ENCODE measurements at regions not wholly inside any gene's neighbourhood (a gene's known extent, or its start where the extent isn't known, plus 50 kb on each side); places are given as distances from the start of the nearest gene placed in this dataset.

- no peak overlapping the region for H3K4me3 ChIP-seq
- no peaks in the 10 kb centered on the region for H3K4me1 ChIP-seq (replicated peaks)
- DNase-seq (ENCODE audit: low spot score), result no peak
- intact Hi-C loops (cut with DNase I), result no loop called here
- 77% methylated on average over 5 of the region's 5 CpGs for WGBS
- TF ChIP-seq POLR2AphosphoS5 (IDR thresholded peaks at IDR 0.05), result no peak
- TF ChIP-seq POLR2A (IDR thresholded peaks at IDR 0.05), result no peak
- TF ChIP-seq, protein P1, sequence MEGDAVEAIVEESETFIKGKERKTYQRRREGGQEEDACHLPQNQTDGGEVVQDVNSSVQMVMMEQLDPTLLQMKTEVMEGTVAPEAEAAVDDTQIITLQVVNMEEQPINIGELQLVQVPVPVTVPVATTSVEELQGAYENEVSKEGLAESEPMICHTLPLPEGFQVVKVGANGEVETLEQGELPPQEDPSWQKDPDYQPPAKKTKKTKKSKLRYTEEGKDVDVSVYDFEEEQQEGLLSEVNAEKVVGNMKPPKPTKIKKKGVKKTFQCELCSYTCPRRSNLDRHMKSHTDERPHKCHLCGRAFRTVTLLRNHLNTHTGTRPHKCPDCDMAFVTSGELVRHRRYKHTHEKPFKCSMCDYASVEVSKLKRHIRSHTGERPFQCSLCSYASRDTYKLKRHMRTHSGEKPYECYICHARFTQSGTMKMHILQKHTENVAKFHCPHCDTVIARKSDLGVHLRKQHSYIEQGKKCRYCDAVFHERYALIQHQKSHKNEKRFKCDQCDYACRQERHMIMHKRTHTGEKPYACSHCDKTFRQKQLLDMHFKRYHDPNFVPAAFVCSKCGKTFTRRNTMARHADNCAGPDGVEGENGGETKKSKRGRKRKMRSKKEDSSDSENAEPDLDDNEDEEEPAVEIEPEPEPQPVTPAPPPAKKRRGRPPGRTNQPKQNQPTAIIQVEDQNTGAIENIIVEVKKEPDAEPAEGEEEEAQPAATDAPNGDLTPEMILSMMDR (IDR thresholded peaks at IDR 0.05), result no peak
- H3K9me3 ChIP-seq, result no peaks in the 10 kb centered on the region
- H3K27ac ChIP-seq, result no peak overlapping the region
- no peaks in the 10 kb centered on the region for H3K27me3 ChIP-seq (replicated peaks; ENCODE audit: insufficient read depth)
- H3K36me3 ChIP-seq, result no peaks in the 10 kb centered on the region
These were observed 677.8 kb upstream of the ROBO1 start for GRCh38 chr3:80445641-80446040.

- TF ChIP-seq, protein P1 (IDR thresholded peaks at IDR 0.05), result no peak
- TF ChIP-seq POLR2AphosphoS5 (IDR thresholded peaks at IDR 0.05) (no peak), POLR2A (IDR thresholded peaks at IDR 0.05) (no peak)
- no peaks in the 10 kb centered on the region for H3K27me3 ChIP-seq (replicated peaks; ENCODE audit: insufficient read depth)
- 68% methylated on average over 1 of the region's 1 CpG for WGBS
These were observed 677.3 kb upstream of the ROBO1 start for GRCh38 chr3:80445053-80445452.

DNA sequence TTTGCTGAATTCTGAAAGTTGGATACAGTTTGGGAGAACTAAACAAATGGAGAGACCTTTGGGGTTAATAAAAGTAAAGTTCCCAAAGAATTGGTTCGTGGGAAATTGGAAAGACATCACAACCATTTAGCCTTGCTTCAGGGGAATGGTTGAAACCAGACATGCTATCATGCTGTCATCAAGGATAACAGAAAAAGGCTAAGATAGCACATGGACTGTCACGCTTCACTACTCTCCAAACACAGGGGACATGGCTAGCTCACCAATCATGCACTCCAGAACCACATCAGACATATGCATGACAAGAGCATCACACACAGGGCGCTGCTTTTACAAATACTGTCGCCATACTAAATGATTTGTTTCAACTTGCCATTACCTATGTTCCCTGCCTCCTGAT, 671.7 kb upstream of the ROBO1 start:
- intact Hi-C loops (cut with DNase I), result no loop called here
- Histone ChIP-seq H3K27me3 (replicated peaks; ENCODE audit: insufficient read depth) (no peaks in the 10 kb centered on the region), H3K4me1 (replicated peaks) (no peaks in the 10 kb centered on the region), H3K9me3 (no peaks in the 10 kb centered on the region), H3K27ac (no peak overlapping the region), H3K4me3 (no peak overlapping the region), H3K36me3 (no peaks in the 10 kb centered on the region)
- WGBS, result 64% methylated on average over 4 of the region's 4 CpGs
- TF ChIP-seq POLR2A (IDR thresholded peaks at IDR 0.05) (no peak), POLR2AphosphoS5 (IDR thresholded peaks at IDR 0.05) (no peak)
- TF ChIP-seq, protein P1 (IDR thresholded peaks at IDR 0.05), result no peak
- no peak for DNase-seq (ENCODE audit: low spot score)

More at GRCh38 chr3:80445053-80445452, 677.3 kb upstream of the ROBO1 start:
- DNase-seq (ENCODE audit: low spot score), result no peak
- no peak overlapping the region for H3K27ac ChIP-seq
- intact Hi-C loops (cut with DNase I), result no loop called here
- no peak overlapping the region for H3K4me3 ChIP-seq
- H3K36me3 ChIP-seq, result no peaks in the 10 kb centered on the region
- no peaks in the 10 kb centered on the region for H3K9me3 ChIP-seq
- H3K4me1 ChIP-seq (replicated peaks), result no peaks in the 10 kb centered on the region

DNA sequence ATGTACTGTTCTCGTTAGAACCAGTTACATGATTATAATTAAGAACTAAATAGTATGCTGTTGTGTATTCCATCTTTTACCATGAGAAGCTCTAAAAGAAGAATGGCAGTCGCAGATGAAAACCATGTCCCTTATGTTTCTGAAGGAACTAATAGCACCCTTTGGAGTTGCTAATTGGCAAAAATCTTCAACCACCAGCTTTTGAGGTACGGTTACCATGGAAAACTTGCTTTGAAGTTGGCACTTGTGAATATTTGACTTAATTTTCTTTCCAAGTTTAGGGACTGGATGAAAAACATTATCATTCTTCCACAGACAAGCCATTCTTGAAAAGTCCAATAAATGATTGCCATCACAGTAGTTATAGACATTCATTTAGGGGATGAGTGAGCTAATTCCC, 666.6 kb upstream of the ROBO1 start:
- intact Hi-C loops (cut with DNase I), result no loop called here

DNA sequence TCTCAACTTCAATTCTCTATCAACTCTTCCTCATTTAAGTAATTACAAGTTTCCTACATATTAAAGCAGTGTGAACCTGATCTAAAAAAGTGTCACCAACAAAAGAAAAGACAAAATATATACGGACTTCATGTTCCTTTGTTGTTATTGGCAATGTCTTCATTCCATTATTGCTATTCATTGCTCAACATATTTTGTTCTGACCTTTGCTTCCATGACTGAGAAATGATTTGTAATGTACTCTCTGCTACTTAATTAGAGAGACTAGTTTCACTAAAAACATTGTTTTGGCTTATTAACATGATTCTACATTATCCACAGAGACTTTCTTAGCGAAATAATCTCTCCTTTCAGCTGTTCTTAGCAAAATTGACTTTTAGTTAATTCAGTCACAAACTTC, 657.2 kb upstream of the ROBO1 start:
- TF ChIP-seq POLR2A (IDR thresholded peaks at IDR 0.05) (no peak), POLR2AphosphoS5 (IDR thresholded peaks at IDR 0.05) (no peak)
- TF ChIP-seq, protein P1 (IDR thresholded peaks at IDR 0.05), result no peak
- H3K36me3 ChIP-seq, result no peaks in the 10 kb centered on the region
- no peak for DNase-seq (ENCODE audit: low spot score)
- no peak overlapping the region for H3K27ac ChIP-seq
- no peak overlapping the region for H3K4me3 ChIP-seq
- no peaks in the 10 kb centered on the region for H3K27me3 ChIP-seq (replicated peaks; ENCODE audit: insufficient read depth)
- intact Hi-C loops (cut with DNase I), result no loop called here
- no peaks in the 10 kb centered on the region for H3K4me1 ChIP-seq (replicated peaks)
- H3K9me3 ChIP-seq, result no peaks in the 10 kb centered on the region
- 36% methylated on average over 2 of the region's 2 CpGs for WGBS

More for the DNA sequence above, 666.6 kb upstream of the ROBO1 start:
- DNase-seq (ENCODE audit: low spot score), result no peak
- Histone ChIP-seq H3K4me1 (replicated peaks) (no peaks in the 10 kb centered on the region), H3K4me3 (no peak overlapping the region), H3K27me3 (replicated peaks; ENCODE audit: insufficient read depth) (no peaks in the 10 kb centered on the region), H3K27ac (no peak overlapping the region), H3K36me3 (no peaks in the 10 kb centered on the region), H3K9me3 (no peaks in the 10 kb centered on the region)
- WGBS, result 87% methylated on average over 3 of the region's 3 CpGs
- TF ChIP-seq, protein P1 (IDR thresholded peaks at IDR 0.05), result no peak
- TF ChIP-seq POLR2A (IDR thresholded peaks at IDR 0.05) (no peak), POLR2AphosphoS5 (IDR thresholded peaks at IDR 0.05) (no peak)

Measured in prostate gland (tissue), 2 donors.